Peyer's patch (tissue), 4 donors: ENCODE measurements at regions not wholly inside any gene's neighbourhood (a gene's known extent, or its start where the extent isn't known, plus 50 kb on each side); places are given as distances from the start of the nearest gene placed in this dataset.

ENCODE experiments used
- POLR2A ChIP-seq, 2 donors: fragments of 450-650 bp; IDR thresholded peaks; one replicate each; pipeline ENCODE4 v1.5.1; 2017; ENCODE audit warnings: antibody characterized with exemption in 2 of 2, mild to moderate bottlenecking in 2 of 2, moderate library complexity in 2 of 2
- TF ChIP-seq, protein P1 (sequence below), 6 experiments: fragments of 450-650 bp in 4 of 6; fragments of 200-600 bp in 2 of 6; sonication (generic) in 1 of 6; IDR thresholded peaks; one replicate each; pipeline ENCODE4 v1.5.1; 2017 to 2019; ENCODE audit warnings: antibody characterized with exemption in 6 of 6, mild to moderate bottlenecking in 3 of 6, moderate library complexity in 1 of 6

GRCh38 chr10:51010977-51011376 is 63.3 kb upstream of the PRKG1 start:
- TF ChIP-seq, protein P1, sequence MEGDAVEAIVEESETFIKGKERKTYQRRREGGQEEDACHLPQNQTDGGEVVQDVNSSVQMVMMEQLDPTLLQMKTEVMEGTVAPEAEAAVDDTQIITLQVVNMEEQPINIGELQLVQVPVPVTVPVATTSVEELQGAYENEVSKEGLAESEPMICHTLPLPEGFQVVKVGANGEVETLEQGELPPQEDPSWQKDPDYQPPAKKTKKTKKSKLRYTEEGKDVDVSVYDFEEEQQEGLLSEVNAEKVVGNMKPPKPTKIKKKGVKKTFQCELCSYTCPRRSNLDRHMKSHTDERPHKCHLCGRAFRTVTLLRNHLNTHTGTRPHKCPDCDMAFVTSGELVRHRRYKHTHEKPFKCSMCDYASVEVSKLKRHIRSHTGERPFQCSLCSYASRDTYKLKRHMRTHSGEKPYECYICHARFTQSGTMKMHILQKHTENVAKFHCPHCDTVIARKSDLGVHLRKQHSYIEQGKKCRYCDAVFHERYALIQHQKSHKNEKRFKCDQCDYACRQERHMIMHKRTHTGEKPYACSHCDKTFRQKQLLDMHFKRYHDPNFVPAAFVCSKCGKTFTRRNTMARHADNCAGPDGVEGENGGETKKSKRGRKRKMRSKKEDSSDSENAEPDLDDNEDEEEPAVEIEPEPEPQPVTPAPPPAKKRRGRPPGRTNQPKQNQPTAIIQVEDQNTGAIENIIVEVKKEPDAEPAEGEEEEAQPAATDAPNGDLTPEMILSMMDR (IDR thresholded peaks at IDR 0.05), result peak in 5 of 6 experiments; percentile 45 to 72 (median 66)
- no peak for TF ChIP-seq POLR2A (IDR thresholded peaks at IDR 0.05)
